IMR-90 (cell line): ENCODE measurements at regions not wholly inside any gene's neighbourhood (a gene's known extent, or its start where the extent isn't known, plus 50 kb on each side); places are given as distances from the start of the nearest gene placed in this dataset.

ENCODE experiments used
- ATAC-seq: fragments of 200-7000 bp; cut with Tn5 transposase; 2 replicates; pipeline ENCODE4 v1.9.1; 2020; ENCODE audit warnings: low read depth, mild to moderate bottlenecking, moderate library complexity
- BruUV-seq: library from RNA; stranded (reverse); fragments of 400-500 nt; replicated peaks from 2 replicates; lab custom pipeline; 2021; lab: Mats Ljungman, UMichigan
- CTCF ChIA-PET: fragments of 300-600 bp; formaldehyde crosslinking; extraction: SDS; loops from one replicate; lab custom pipeline; 2021; ENCODE audit warnings: antibody characterized with exemption; lab: Yijun Ruan, JAX
- POLR2A ChIA-PET: fragments of 300-600 bp; sonication (Branson Sonifier 250); formaldehyde crosslinking; loops from one replicate; lab custom pipeline; 2022; ENCODE audit warnings: antibody characterized with exemption; ENCODE audit not compliant: unreplicated experiment; lab: Charles Lee
- DNase-seq: peaks from one replicate; pipeline ENCODE4 v3.0.0; 2013
- H2AFZ ChIP-seq: replicated peaks from 2 replicates; pipeline ENCODE3; 2013; ENCODE audit warnings: low read length, mild to moderate bottlenecking; ENCODE audit not compliant: poor library complexity
- H2AK5ac ChIP-seq: 2 replicates; pipeline ENCODE4 v1.6.1; 2013; ENCODE audit warnings: low read depth, low read length, inconsistent platforms
- H2AK9ac ChIP-seq: replicated peaks from 2 replicates; pipeline ENCODE3; 2013; ENCODE audit warnings: mild to moderate bottlenecking, low read depth, low read length, moderate library complexity; ENCODE audit not compliant: poor library complexity
- H2BK120ac ChIP-seq: 2 replicates; pipeline ENCODE4 v1.6.1; 2013; ENCODE audit warnings: low read depth, low read length, inconsistent platforms
- H2BK15ac ChIP-seq: 3 replicates; pipeline ENCODE4 v1.6.1; 2013; ENCODE audit warnings: low read depth, low read length, inconsistent platforms
- H2BK20ac ChIP-seq: 2 replicates; pipeline ENCODE4 v1.6.1; 2013; ENCODE audit warnings: low read depth, mild to moderate bottlenecking, inconsistent platforms, low read length, moderate library complexity
- H2BK5ac ChIP-seq: 2 replicates; pipeline ENCODE4 v1.6.1; 2013; ENCODE audit warnings: mild to moderate bottlenecking, low read depth, low read length, inconsistent platforms; ENCODE audit not compliant: poor library complexity, severe bottlenecking
- H3K14ac ChIP-seq: replicated peaks from 2 replicates; pipeline ENCODE4 v1.6.1; 2013; ENCODE audit warnings: low read depth, low read length, inconsistent platforms
- H3K18ac ChIP-seq: 2 replicates; pipeline ENCODE4 v1.6.1; 2013; ENCODE audit warnings: low read depth, low read length, control low read depth
- H3K23ac ChIP-seq: 2 replicates; pipeline ENCODE4 v1.6.1; 2013; ENCODE audit warnings: low read depth, low read length, inconsistent platforms
- H3K27ac ChIP-seq: 2 replicates; pipeline ENCODE4 v1.5.1; 2013; ENCODE audit warnings: mild to moderate bottlenecking, control low read depth, low read length; ENCODE audit not compliant: insufficient read depth
- H3K27me3 ChIP-seq: 2 replicates; pipeline ENCODE4 v1.6.1; 2013; ENCODE audit warnings: low read length; ENCODE audit not compliant: control insufficient read depth, insufficient read depth
- H3K36me3 ChIP-seq: 2 replicates; pipeline ENCODE4 v1.6.1; 2013; ENCODE audit warnings: low read length, mixed read lengths; ENCODE audit not compliant: control insufficient read depth, insufficient read depth
- H3K4ac ChIP-seq: 2 replicates; pipeline ENCODE4 v1.6.1; 2013; ENCODE audit warnings: low read depth, low read length, inconsistent platforms
- H3K4me1 ChIP-seq: 2 replicates; pipeline ENCODE4 v1.6.1; 2013; ENCODE audit warnings: low read length, mixed read lengths; ENCODE audit not compliant: control insufficient read depth, insufficient read depth
- H3K4me2 ChIP-seq: 2 replicates; pipeline ENCODE4 v1.6.1; 2013; ENCODE audit warnings: low read depth, mild to moderate bottlenecking, control low read depth, low read length, moderate library complexity
- H3K4me3 ChIP-seq: 2 replicates; pipeline ENCODE4 v1.5.1; 2013; ENCODE audit warnings: low read depth, mild to moderate bottlenecking, control low read depth, low read length, moderate library complexity; ENCODE audit not compliant: insufficient read depth
- H3K56ac ChIP-seq: 2 replicates; pipeline ENCODE4 v1.6.1; 2013; ENCODE audit warnings: low read length, inconsistent platforms; ENCODE audit not compliant: insufficient read depth; ENCODE audit errors: extremely low read depth
- H3K79me1 ChIP-seq, 2 experiments: 2 replicates each; pipeline ENCODE4 v1.6.1; 2013; ENCODE audit warnings: low read length in 2 of 2, inconsistent platforms in 1 of 2, low read depth in 1 of 2
- H3K9ac ChIP-seq: 2 replicates; pipeline ENCODE4 v1.6.1; 2013; ENCODE audit warnings: low read depth, low read length, control low read depth
- H3K9me1 ChIP-seq: 2 replicates; pipeline ENCODE4 v1.6.1; 2013; ENCODE audit warnings: low read length, inconsistent platforms; ENCODE audit not compliant: insufficient read depth
- H3K9me3 ChIP-seq: 2 replicates; pipeline ENCODE4 v1.6.1; 2013; ENCODE audit warnings: low read length; ENCODE audit not compliant: control insufficient read depth, insufficient read depth
- H4K20me1 ChIP-seq: 2 replicates; pipeline ENCODE4 v1.6.1; 2013; ENCODE audit warnings: low read length, inconsistent platforms; ENCODE audit not compliant: insufficient read depth
- H4K5ac ChIP-seq: 2 replicates; pipeline ENCODE4 v1.6.1; 2013; ENCODE audit warnings: mild to moderate bottlenecking, low read depth, low read length, control low read depth
- H4K8ac ChIP-seq, 2 experiments: 2 replicates each; pipeline ENCODE4 v1.6.1; 2013; ENCODE audit warnings: low read depth in 2 of 2, low read length in 2 of 2, control low read depth in 1 of 2, inconsistent platforms in 1 of 2
- H4K91ac ChIP-seq: 2 replicates; pipeline ENCODE4 v1.6.1; 2013; ENCODE audit warnings: low read depth, low read length, inconsistent platforms; ENCODE audit not compliant: insufficient read depth
- BHLHE40 ChIP-seq: fragments of 150-350 bp; IDR thresholded peaks from 2 replicates; pipeline ENCODE4 v1.6.1; 2016; ENCODE audit warnings: mild to moderate bottlenecking, low read depth, low read length
- CEBPB ChIP-seq: IDR thresholded peaks from 2 replicates; pipeline ENCODE4 v1.6.1; 2012; ENCODE audit warnings: low read depth, low read length, improper control_type of control experiment
- CHD1 ChIP-seq: IDR thresholded peaks from 2 replicates; pipeline ENCODE4 v1.6.1; 2012; ENCODE audit warnings: low read depth, low read length, improper control_type of control experiment
- CTCF ChIP-seq: conservative IDR thresholded peaks from 2 replicates; pipeline ENCODE4 v1.5.1; 2012; ENCODE audit warnings: mild to moderate bottlenecking, low read depth, low read length, improper control_type of control experiment
- ELK1 ChIP-seq: fragments of 150-350 bp; IDR thresholded peaks from 2 replicates; pipeline ENCODE4 v1.6.1; 2016; ENCODE audit warnings: low read depth, mild to moderate bottlenecking, low read length, moderate library complexity, borderline replicate concordance
- FOS ChIP-seq: fragments of 150-350 bp; IDR thresholded peaks from 2 replicates; pipeline ENCODE4 v1.6.1; 2016; ENCODE audit warnings: low read depth, low read length
- MAFK ChIP-seq: IDR thresholded peaks from 2 replicates; pipeline ENCODE4 v1.6.1; 2012; ENCODE audit warnings: low read depth, low read length, improper control_type of control experiment
- MAZ ChIP-seq: IDR thresholded peaks from 2 replicates; pipeline ENCODE4 v1.6.1; 2012; ENCODE audit warnings: low read depth, mild to moderate bottlenecking, low read length, improper control_type of control experiment, moderate library complexity, borderline replicate concordance
- MXI1 ChIP-seq: IDR thresholded peaks from 2 replicates; pipeline ENCODE4 v1.6.1; 2012; ENCODE audit warnings: low read depth, mild to moderate bottlenecking, low read length, moderate library complexity, borderline replicate concordance
- POLR2A ChIP-seq: IDR thresholded peaks from 2 replicates; pipeline ENCODE4 v1.6.1; 2012; ENCODE audit warnings: mild to moderate bottlenecking, low read depth, low read length
- RFX5 ChIP-seq: IDR thresholded peaks from 2 replicates; pipeline ENCODE4 v1.8.0; 2012; ENCODE audit warnings: low read depth, mild to moderate bottlenecking, low read length, moderate library complexity
- SMC3 ChIP-seq: fragments of 150-350 bp; IDR thresholded peaks from 2 replicates; pipeline ENCODE4 v1.6.1; 2016; ENCODE audit warnings: low read depth, mild to moderate bottlenecking, antibody characterized with exemption, low read length, moderate library complexity
- WGBS, 2 experiments: methylation state at CpG; one replicate each; pipeline versions ENCODE4 v1.1.5 to v1.1.7; 2013; ENCODE audit warnings: missing lambda C conversion rate in 2 of 2; ENCODE audit not compliant: insufficient read length in 1 of 2; ENCODE audit errors: extremely low coverage in 2 of 2; 5-methylcytosine and 5-hydroxymethylcytosine counted together
- dilution Hi-C: fragments of 300-500 bp; cut with HindIII; formaldehyde crosslinking; loops from one replicate; pipeline ENCODE4 v1.14.3; 2018; ENCODE audit warnings: low sequenced_read_pairs; ENCODE audit not compliant: unreplicated experiment
- in situ Hi-C: fragments of 300-500 bp; cut with MboI; formaldehyde crosslinking; loops from 3 replicates; pipeline ENCODE4 v1.14.3; 2019; ENCODE audit warnings: low sequenced_read_pairs, inconsistent platforms, mixed read lengths
- intact Hi-C: fragments of 100-400 bp; cut with micrococcal nuclease; formaldehyde crosslinking; loops from 2 replicates; pipeline ENCODE4 v1.10.0; 2022

DNA sequence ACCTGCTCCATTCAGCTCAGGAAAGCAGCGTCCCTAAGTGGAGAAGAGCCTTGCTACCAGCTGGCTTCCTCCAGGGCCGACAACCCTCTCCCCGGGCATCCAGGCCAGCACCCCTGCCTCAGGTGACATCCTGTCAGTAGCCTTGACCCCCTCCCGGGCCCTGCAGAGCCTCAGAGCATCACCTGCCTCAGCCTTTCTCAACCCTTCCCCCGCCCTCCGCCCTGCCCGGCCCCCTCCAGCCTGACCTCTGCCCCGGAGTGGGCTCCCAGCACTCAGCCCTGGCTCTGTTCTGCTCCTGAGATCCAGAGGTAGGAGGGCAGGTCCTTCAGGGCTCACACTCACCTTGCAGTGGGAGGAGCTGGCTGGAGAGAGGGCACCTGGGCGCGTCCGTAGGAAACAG lies 73.8 kb upstream of the METRNL start:
- no peak overlapping the region for H3K27ac ChIP-seq
- no peak overlapping the region for H2AK9ac ChIP-seq
- H4K5ac ChIP-seq: no peak overlapping the region
- no peak overlapping the region for H2AK5ac ChIP-seq
- no peak overlapping the region for H2BK120ac ChIP-seq
- H3K27me3 ChIP-seq: no peaks in the 10 kb centered on the region
- in situ Hi-C loops: no loop called here
- peaks cover 0 to 3% of the 10 kb centered on the region in 2 experiments; a peak in 1 of 4 replicates for H3K79me1 ChIP-seq
- ChIA-PET CTCF (no interaction called here), POLR2A (no interaction called here)
- H3K9me1 ChIP-seq: no peaks in the 10 kb centered on the region
- no peak overlapping the region for H2AFZ ChIP-seq
- no peak overlapping the region for H3K18ac ChIP-seq
- TF ChIP-seq MAZ: no peak
- TF ChIP-seq CTCF: no peak
- TF ChIP-seq SMC3: no peak
- no peak for TF ChIP-seq RFX5
- TF ChIP-seq FOS: no peak
- no peak for TF ChIP-seq CHD1
- TF ChIP-seq MAFK: no peak
- no peak for TF ChIP-seq ELK1
- no peak for TF ChIP-seq POLR2A
- no peak for TF ChIP-seq CEBPB
- no peak for TF ChIP-seq MXI1
- TF ChIP-seq BHLHE40: no peak
- no peak for DNase-seq
- H2BK20ac ChIP-seq: no peak overlapping the region
- no peak overlapping the region for H3K4ac ChIP-seq
- H3K4me1 ChIP-seq: peaks cover 7% of the 10 kb centered on the region
- no TSS peak for BruUV-seq
- H3K9ac ChIP-seq: no peak overlapping the region
- WGBS, 2 experiments: no CpG with 5 or more reads among the region's 11 CpGs
- no peak overlapping the region for H4K8ac ChIP-seq
- no peak overlapping the region for H2BK5ac ChIP-seq
- H4K20me1 ChIP-seq: no peaks in the 10 kb centered on the region
- no peak overlapping the region for H3K23ac ChIP-seq
- no peak overlapping the region for H3K4me2 ChIP-seq
- no peak overlapping the region for H4K91ac ChIP-seq
- no peak overlapping the region for H3K14ac ChIP-seq
- no peak for ATAC-seq
- H2BK15ac ChIP-seq: no peak overlapping the region
- intact Hi-C loops: no loop called here
- dilution Hi-C loops: no loop called here
- H3K56ac ChIP-seq: no peak overlapping the region
- peaks cover 6% of the 10 kb centered on the region; the same call in 1 of the 2 replicates for H3K36me3 ChIP-seq
- H3K4me3 ChIP-seq: no peak overlapping the region
- H3K9me3 ChIP-seq: no peaks in the 10 kb centered on the region; the same call in 1 of the 2 replicates
